ENCODE measurements at regions not wholly inside any gene's neighbourhood (a gene's known extent, or its start where the extent isn't known, plus 50 kb on each side); places are given as distances from the start of the nearest gene placed in this dataset.

DNA sequence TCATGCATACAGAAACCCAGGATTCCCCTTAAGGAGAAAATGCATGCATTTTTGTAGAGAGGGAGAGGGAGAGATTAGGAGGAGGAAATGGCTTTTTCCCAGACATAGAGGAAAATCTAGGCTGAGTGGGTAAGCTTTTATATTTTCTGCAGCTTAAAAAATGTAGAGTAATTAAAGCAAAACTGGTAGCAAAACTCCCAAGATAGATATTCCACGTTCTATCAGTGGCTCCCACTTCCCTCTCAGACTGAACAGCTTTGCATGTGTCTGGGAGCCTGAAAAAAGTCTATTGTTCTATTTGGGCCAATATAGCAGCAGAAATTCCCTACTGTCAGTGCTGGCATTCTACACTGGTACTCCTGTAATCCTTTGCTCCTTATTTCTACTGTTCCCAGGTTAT is 110.8 kb upstream of the CADPS start:
- TF ChIP-seq, protein P1, sequence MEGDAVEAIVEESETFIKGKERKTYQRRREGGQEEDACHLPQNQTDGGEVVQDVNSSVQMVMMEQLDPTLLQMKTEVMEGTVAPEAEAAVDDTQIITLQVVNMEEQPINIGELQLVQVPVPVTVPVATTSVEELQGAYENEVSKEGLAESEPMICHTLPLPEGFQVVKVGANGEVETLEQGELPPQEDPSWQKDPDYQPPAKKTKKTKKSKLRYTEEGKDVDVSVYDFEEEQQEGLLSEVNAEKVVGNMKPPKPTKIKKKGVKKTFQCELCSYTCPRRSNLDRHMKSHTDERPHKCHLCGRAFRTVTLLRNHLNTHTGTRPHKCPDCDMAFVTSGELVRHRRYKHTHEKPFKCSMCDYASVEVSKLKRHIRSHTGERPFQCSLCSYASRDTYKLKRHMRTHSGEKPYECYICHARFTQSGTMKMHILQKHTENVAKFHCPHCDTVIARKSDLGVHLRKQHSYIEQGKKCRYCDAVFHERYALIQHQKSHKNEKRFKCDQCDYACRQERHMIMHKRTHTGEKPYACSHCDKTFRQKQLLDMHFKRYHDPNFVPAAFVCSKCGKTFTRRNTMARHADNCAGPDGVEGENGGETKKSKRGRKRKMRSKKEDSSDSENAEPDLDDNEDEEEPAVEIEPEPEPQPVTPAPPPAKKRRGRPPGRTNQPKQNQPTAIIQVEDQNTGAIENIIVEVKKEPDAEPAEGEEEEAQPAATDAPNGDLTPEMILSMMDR (conservative IDR thresholded peaks at IDR 0.05; ENCODE audit: low read depth) = no peak
- H3K27ac ChIP-seq = no peak overlapping the region
- CTCF ChIA-PET = no interaction called here
- POLR2A ChIA-PET (ENCODE audit: low non-redundant PET) = no interaction called here
- DNase-seq (ENCODE audit: low spot score) = no peak

DNA sequence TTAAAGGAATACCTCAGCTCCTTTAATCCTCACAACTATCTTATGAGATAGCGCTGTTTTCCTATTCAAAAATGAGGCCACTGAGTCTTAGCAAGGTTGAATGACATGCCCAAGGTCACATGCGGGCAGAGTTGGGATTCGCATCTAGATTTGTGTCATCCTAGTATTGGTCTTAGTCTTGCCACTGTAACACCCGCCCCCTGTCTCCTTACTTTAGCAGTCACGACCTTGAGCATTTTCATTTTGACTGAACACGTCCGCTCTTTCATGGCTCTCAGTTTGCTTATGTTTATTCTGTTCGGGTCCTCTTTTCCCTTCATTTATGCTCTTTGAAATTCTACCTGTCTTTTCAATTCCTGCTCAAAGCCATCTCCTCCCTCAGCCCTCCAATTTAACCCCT is 112.5 kb upstream of the CADPS start:
- CTCF ChIA-PET = no interaction called here
- TF ChIP-seq, protein P1 (conservative IDR thresholded peaks at IDR 0.05; ENCODE audit: low read depth) = no peak
- no peak for DNase-seq (ENCODE audit: low spot score)
- no peak overlapping the region for H3K27ac ChIP-seq
- POLR2A ChIA-PET (ENCODE audit: low non-redundant PET) = no interaction called here

- ChIA-PET CTCF (no interaction called here), POLR2A (ENCODE audit: low non-redundant PET) (no interaction called here)
- no peak overlapping the region for H3K27ac ChIP-seq
- TF ChIP-seq, protein P1 (conservative IDR thresholded peaks at IDR 0.05; ENCODE audit: low read depth) = no peak
- no peak for DNase-seq (ENCODE audit: low spot score)
These were observed 115.6 kb upstream of the CADPS start for GRCh38 chr3:62990704-62991413.

DNA sequence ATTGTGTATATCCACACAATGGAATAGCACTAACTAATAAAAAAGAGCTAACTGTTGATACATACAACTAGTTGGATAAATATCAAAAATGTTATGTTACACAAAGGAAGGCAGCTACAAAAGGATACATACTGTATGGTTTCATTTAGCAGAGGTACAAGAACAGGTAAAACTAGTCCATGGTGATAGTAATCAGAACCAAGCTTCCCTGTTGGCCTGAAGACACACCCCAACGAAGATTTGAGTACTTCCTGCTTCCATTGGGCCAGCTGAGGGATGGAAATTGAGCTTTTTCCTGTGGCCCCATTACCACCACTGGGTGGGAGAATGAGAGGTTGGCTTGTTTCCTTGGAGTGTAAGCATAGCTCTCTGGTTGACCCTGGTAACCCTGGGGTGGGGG is 117.3 kb upstream of the CADPS start:
- no peak for DNase-seq (ENCODE audit: low spot score)
- CTCF ChIA-PET = no interaction called here
- POLR2A ChIA-PET (ENCODE audit: low non-redundant PET) = no interaction called here
- no peak overlapping the region for H3K27ac ChIP-seq
- TF ChIP-seq, protein P1 (conservative IDR thresholded peaks at IDR 0.05; ENCODE audit: low read depth) = no peak

- CTCF ChIA-PET = no interaction called here
- no peak overlapping the region for H3K27ac ChIP-seq
- POLR2A ChIA-PET (ENCODE audit: low non-redundant PET) = no interaction called here
- no peak for DNase-seq (ENCODE audit: low spot score)
- TF ChIP-seq, protein P1 (conservative IDR thresholded peaks at IDR 0.05; ENCODE audit: low read depth) = no peak
These were observed 119.9 kb upstream of the CADPS start for GRCh38 chr3:62995119-62995518.

DNA sequence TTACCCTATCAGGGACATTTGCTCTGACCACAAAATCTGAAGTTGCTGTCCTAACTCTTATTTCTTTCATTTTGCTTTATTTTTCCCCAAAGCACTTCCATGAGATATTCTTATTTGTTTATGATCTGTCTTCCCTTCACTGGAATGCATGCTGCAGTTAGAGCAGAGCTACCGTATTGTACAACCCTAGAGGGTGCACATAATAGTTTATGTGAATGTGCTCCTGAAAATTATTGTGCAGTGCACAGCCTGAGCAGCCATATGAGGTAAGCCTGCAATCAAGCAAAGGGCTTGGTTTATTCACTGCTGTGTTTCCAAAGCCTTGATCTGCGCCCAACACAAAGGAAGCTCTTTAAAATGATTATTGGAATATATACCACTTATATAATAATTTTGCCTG is 120.3 kb upstream of the CADPS start:
- POLR2A ChIA-PET (ENCODE audit: low non-redundant PET) = no interaction called here
- TF ChIP-seq, protein P1 (conservative IDR thresholded peaks at IDR 0.05; ENCODE audit: low read depth) = no peak

More for the DNA sequence above, 120.3 kb upstream of the CADPS start:
- no peak for DNase-seq (ENCODE audit: low spot score)
- H3K27ac ChIP-seq = no peak overlapping the region
- CTCF ChIA-PET = no interaction called here

All from RWPE1 (cell line).